IMR-90 (cell line): ENCODE measurements at regions not wholly inside any gene's neighbourhood (a gene's known extent, or its start where the extent isn't known, plus 50 kb on each side); places are given as distances from the start of the nearest gene placed in this dataset.

Experiments
- BHLHE40 ChIP-seq: fragments of 150-350 bp; IDR thresholded peaks from 2 replicates; pipeline ENCODE4 v1.6.1; 2016; ENCODE audit warnings: mild to moderate bottlenecking, low read depth, low read length
- CEBPB ChIP-seq: IDR thresholded peaks from 2 replicates; pipeline ENCODE4 v1.6.1; 2012; ENCODE audit warnings: low read depth, low read length, improper control_type of control experiment
- CTCF ChIP-seq: conservative IDR thresholded peaks from 2 replicates; pipeline ENCODE4 v1.5.1; 2012; ENCODE audit warnings: mild to moderate bottlenecking, low read depth, low read length, improper control_type of control experiment
- FOS ChIP-seq: fragments of 150-350 bp; IDR thresholded peaks from 2 replicates; pipeline ENCODE4 v1.6.1; 2016; ENCODE audit warnings: low read depth, low read length
- MAFK ChIP-seq: IDR thresholded peaks from 2 replicates; pipeline ENCODE4 v1.6.1; 2012; ENCODE audit warnings: low read depth, low read length, improper control_type of control experiment
- MXI1 ChIP-seq: IDR thresholded peaks from 2 replicates; pipeline ENCODE4 v1.6.1; 2012; ENCODE audit warnings: low read depth, mild to moderate bottlenecking, low read length, moderate library complexity, borderline replicate concordance
- POLR2A ChIP-seq: IDR thresholded peaks from 2 replicates; pipeline ENCODE4 v1.6.1; 2012; ENCODE audit warnings: mild to moderate bottlenecking, low read depth, low read length
- RAD21 ChIP-seq: IDR thresholded peaks from 2 replicates; pipeline ENCODE4 v1.6.1; 2012; ENCODE audit warnings: low read length, improper control_type of control experiment
- RCOR1 ChIP-seq: IDR thresholded peaks from 2 replicates; pipeline ENCODE4 v1.6.1; 2012; ENCODE audit warnings: mild to moderate bottlenecking, low read length, improper control_type of control experiment; ENCODE audit not compliant: insufficient replicate concordance
- RFX5 ChIP-seq: IDR thresholded peaks from 2 replicates; pipeline ENCODE4 v1.8.0; 2012; ENCODE audit warnings: low read depth, mild to moderate bottlenecking, low read length, moderate library complexity

- TF ChIP-seq POLR2A: no peak
- TF ChIP-seq CTCF: no peak
- TF ChIP-seq RCOR1: no peak
- TF ChIP-seq RAD21: no peak
- no peak for TF ChIP-seq MAFK
- no peak for TF ChIP-seq MXI1
- TF ChIP-seq CEBPB: no peak
- TF ChIP-seq FOS: no peak
- no peak for TF ChIP-seq BHLHE40
- TF ChIP-seq RFX5: no peak
Measured at GRCh38 chr3:27824312-27825200, 102.4 kb upstream of the EOMES start.
